ENCODE measurements at regions not wholly inside any gene's neighbourhood (a gene's known extent, or its start where the extent isn't known, plus 50 kb on each side); places are given as distances from the start of the nearest gene placed in this dataset.
"Not testable (repeated sequence)": the region's sequence is repeated elsewhere in the genome, so short reads cannot be mapped to it uniquely, and the experiment has no call there.

- not testable (repeated sequence) for TF ChIP-seq TARDBP (IDR thresholded peaks at IDR 0.05); ARNT (IDR thresholded peaks at IDR 0.05); FOXM1 (IDR thresholded peaks at IDR 0.05; ENCODE audit: borderline replicate concordance); HDGF (IDR thresholded peaks at IDR 0.05; ENCODE audit: borderline replicate concordance); SUZ12 (IDR thresholded peaks at IDR 0.05); LEF1 (IDR thresholded peaks at IDR 0.05; ENCODE audit: borderline replicate concordance); ELF4 (IDR thresholded peaks at IDR 0.05)
These were observed 275.9 kb downstream of the GOLGA6L6 start for GRCh38 chr15:20265710-20266109.

Data from HEK293T (cell line).